ENCODE measurements at regions not wholly inside any gene's neighbourhood (a gene's known extent, or its start where the extent isn't known, plus 50 kb on each side); places are given as distances from the start of the nearest gene placed in this dataset.

DNA sequence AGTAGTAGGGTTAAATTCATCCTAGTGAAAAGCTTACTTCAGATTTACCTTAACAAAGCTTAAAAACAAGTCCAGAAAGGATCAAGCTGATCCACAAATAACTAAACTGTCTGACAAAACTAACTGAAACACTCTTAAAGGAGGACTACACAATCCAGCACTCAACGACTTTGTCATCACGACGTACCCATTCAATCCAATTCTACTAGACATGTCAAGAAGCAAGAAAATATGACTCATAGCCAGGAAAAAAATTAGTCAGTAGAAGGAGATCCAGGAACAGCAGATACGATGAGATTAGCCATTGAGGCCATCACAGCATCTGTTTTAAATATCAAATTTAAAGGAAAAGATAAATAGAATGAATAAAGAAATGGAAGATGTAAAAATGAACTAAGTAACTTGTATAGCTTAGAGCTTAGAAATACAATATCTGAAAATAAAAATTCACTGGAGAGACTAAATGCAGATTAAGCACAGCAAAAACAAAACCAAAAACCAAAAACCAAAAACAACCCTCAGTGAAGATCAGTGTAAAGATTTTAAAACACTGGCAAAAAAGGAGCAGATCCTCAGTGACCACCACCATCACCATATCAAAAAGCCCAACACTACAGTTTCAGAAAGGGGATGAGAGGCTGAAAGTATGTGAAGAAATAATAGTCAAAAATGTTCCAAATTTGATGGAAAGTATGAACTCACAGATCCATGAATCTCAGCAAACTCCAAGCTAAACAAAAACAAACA lies 95.0 kb upstream of the CCND2 start:
- Mint-ChIP-seq H3K27me3 (no peaks in the 10 kb centered on the region), H3K4me3 (no peak overlapping the region), H3K36me3 (ENCODE audit: low read depth) (no peaks in the 10 kb centered on the region), H3K4me1 (no peaks in the 10 kb centered on the region), H3K9me3 (peaks cover 6% of the 10 kb centered on the region), H3K27ac (peak overlapping the region; percentile 21)
- CTCF ChIA-PET, result interaction anchor here (1.3 kb wide), 1 partner anchor 71 kb away, joined by 3 read pairs; no protein-coding TSS in a partner anchor
- POLR2A ChIA-PET, result interaction anchor here (1.4 to 1.5 kb wide), 2 partner anchors 9 to 36 kb away, joined by 3 read pairs; no protein-coding TSS in a partner anchor
- DNase-seq (no peak), ATAC-seq (ENCODE audit: low read depth) (no peak)
- TF ChIP-seq, protein P1, sequence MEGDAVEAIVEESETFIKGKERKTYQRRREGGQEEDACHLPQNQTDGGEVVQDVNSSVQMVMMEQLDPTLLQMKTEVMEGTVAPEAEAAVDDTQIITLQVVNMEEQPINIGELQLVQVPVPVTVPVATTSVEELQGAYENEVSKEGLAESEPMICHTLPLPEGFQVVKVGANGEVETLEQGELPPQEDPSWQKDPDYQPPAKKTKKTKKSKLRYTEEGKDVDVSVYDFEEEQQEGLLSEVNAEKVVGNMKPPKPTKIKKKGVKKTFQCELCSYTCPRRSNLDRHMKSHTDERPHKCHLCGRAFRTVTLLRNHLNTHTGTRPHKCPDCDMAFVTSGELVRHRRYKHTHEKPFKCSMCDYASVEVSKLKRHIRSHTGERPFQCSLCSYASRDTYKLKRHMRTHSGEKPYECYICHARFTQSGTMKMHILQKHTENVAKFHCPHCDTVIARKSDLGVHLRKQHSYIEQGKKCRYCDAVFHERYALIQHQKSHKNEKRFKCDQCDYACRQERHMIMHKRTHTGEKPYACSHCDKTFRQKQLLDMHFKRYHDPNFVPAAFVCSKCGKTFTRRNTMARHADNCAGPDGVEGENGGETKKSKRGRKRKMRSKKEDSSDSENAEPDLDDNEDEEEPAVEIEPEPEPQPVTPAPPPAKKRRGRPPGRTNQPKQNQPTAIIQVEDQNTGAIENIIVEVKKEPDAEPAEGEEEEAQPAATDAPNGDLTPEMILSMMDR (IDR thresholded peaks at IDR 0.05), result no peak
- intact Hi-C loops (cut with micrococcal nuclease), result no loop called here

DNA sequence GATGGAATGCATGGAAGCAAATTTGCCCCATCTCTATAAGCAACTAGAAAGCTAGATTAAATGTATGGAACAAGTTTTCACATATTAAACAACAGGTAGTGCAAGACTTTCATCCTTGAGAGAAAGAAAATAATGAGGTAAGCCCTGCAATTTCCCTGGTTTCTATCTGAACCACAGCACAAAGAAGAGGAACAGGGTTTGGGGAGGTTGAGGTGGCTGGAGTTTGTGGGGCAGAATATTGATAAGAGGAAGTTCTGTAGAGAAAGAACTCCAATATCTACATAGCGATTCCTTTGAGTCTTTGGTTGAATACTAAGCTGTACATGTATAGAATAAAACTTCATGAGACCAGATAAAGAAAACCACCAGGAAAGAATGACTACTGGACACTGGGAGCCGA lies 96.3 kb upstream of the CCND2 start:
- ATAC-seq (ENCODE audit: low read depth), result no peak
- Mint-ChIP-seq H3K36me3 (ENCODE audit: low read depth) (no peaks in the 10 kb centered on the region), H3K27me3 (no peaks in the 10 kb centered on the region), H3K9me3 (no peaks in the 10 kb centered on the region), H3K4me1 (no peaks in the 10 kb centered on the region), H3K27ac (no peak overlapping the region), H3K4me3 (no peak overlapping the region)
- ChIA-PET POLR2A (interaction anchor here (0.7 to 1.3 kb wide), 2 partner anchors 9 to 34 kb away, joined by 3 read pairs; no protein-coding TSS in a partner anchor), CTCF (no interaction called here)
- DNase-seq, result no peak
- intact Hi-C loops (cut with micrococcal nuclease), result loop anchor here (2.0 kb wide), 1 partner anchor 22 kb away; no protein-coding TSS in a partner anchor
- TF ChIP-seq, protein P1 (IDR thresholded peaks at IDR 0.05), result no peak

DNA sequence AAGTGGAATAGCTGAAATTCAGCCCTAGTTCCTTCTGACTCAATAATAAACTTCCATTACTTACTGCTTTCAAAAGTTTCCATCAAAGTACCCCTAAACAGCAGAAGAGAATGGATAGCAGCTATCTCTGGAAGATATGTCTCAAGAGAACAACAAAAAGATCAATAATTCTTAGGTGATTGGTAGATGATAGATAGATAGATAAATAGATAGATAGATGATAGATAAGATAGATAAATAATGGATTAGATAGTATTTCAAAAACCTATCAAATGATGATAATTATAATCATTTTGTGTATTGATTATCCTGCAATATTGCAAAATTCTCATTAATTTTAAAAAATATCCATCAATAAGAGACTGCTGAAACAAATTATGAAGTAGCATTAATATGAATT lies 97.4 kb upstream of the CCND2 start:
- H3K36me3 Mint-ChIP-seq (ENCODE audit: low read depth), result no peaks in the 10 kb centered on the region

DNA sequence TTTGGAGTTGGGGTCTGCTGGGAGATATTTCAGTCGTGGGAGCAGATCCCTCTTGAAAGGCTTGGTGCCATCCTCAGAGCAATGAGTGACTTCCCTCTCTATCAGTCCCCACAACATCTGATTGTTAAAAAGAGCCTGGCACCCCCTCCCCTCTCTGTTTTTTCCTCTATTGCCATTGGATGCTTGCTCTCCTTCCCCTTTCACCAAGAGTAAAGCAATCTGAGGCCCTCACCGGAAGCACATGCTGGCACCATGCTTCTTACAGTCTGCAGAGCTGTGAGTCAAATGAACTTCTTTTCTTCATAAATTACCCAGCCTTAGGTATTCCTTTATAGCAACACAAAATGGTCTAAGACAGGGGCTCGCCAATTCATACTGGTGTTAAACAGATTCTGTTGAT lies 99.1 kb upstream of the CCND2 start:
- ChIA-PET POLR2A (interaction anchor here (1.2 kb wide), 1 partner anchor 10 kb away, joined by 10 read pairs; no protein-coding TSS in a partner anchor), CTCF (no interaction called here)
- no peak overlapping the region for H3K4me3 Mint-ChIP-seq
- H3K27ac Mint-ChIP-seq, result no peak overlapping the region
- no peaks in the 10 kb centered on the region for H3K27me3 Mint-ChIP-seq
- H3K9me3 Mint-ChIP-seq, result no peaks in the 10 kb centered on the region
- intact Hi-C loops (cut with micrococcal nuclease), result no loop called here
- TF ChIP-seq, protein P1 (IDR thresholded peaks at IDR 0.05), result no peak
- H3K36me3 Mint-ChIP-seq (ENCODE audit: low read depth), result no peaks in the 10 kb centered on the region
- H3K4me1 Mint-ChIP-seq, result peaks cover 9% of the 10 kb centered on the region
- ATAC-seq (ENCODE audit: low read depth), result no peak
- DNase-seq, result no peak

More for the DNA sequence above, 97.4 kb upstream of the CCND2 start:
- H3K9me3 Mint-ChIP-seq, result no peaks in the 10 kb centered on the region
- ChIA-PET POLR2A (no interaction called here), CTCF (no interaction called here)
- ATAC-seq (ENCODE audit: low read depth) (no peak), DNase-seq (no peak)
- intact Hi-C loops (cut with micrococcal nuclease), result loop anchor here (2.0 kb wide), 1 partner anchor 23 kb away; no protein-coding TSS in a partner anchor
- H3K27ac Mint-ChIP-seq, result no peak overlapping the region
- no peak overlapping the region for H3K4me3 Mint-ChIP-seq
- TF ChIP-seq, protein P1 (IDR thresholded peaks at IDR 0.05), result no peak
- H3K4me1 Mint-ChIP-seq, result no peaks in the 10 kb centered on the region
- no peaks in the 10 kb centered on the region for H3K27me3 Mint-ChIP-seq

DNA sequence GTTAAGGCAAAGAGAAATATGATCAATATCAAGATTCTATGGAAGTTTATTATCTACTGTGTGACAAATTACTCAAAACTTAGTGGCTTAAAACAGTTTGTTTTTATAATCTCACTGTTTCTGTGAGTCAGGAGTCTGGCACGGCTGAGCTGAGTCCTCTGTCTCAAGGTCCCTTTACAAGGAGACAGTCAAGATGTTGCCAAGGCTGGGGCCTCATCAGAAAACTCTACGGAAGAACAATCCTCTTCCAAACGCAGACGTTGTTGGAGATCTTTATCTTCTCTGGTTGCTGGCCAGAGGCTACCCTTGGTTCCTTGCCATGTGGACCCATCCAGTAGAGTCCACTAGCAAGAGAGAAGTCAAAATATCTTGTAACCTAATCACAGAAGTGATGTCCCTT lies 100.6 kb upstream of the CCND2 start:
- H3K27ac Mint-ChIP-seq, result no peak overlapping the region
- ChIA-PET POLR2A (no interaction called here), CTCF (no interaction called here)
- ATAC-seq (ENCODE audit: low read depth) (no peak), DNase-seq (no peak)
- TF ChIP-seq, protein P1 (IDR thresholded peaks at IDR 0.05), result no peak
- H3K27me3 Mint-ChIP-seq, result no peaks in the 10 kb centered on the region
- no peaks in the 10 kb centered on the region for H3K36me3 Mint-ChIP-seq (ENCODE audit: low read depth)
- no peaks in the 10 kb centered on the region for H3K9me3 Mint-ChIP-seq
- no peak overlapping the region for H3K4me3 Mint-ChIP-seq
- H3K4me1 Mint-ChIP-seq, result peaks cover 21% of the 10 kb centered on the region
- intact Hi-C loops (cut with micrococcal nuclease), result no loop called here

All from activated B cell treated with CpG ODN at 0.5 μM for 24 hours (primary cell).